ENCODE measurements at regions not wholly inside any gene's neighbourhood (a gene's known extent, or its start where the extent isn't known, plus 50 kb on each side); places are given as distances from the start of the nearest gene placed in this dataset.

GRCh38 chr9:13480693-13481092, 201.2 kb upstream of the MPDZ start:
- Histone ChIP-seq H3K36me3 (ENCODE audit: control insufficient read depth in 1 of 2, insufficient read depth in 2 of 2, low read length in 2 of 2) (no peaks in the 10 kb centered on the region), H3K27ac (ENCODE audit: low read length) (no peak overlapping the region), H3K4me1 (ENCODE audit: control insufficient read depth in 1 of 2, insufficient read depth in 2 of 2, low read length in 2 of 2) (peaks cover 0 to 4% of the 10 kb centered on the region in 2 donors), H3K9me3 (ENCODE audit: control insufficient read depth in 1 of 2, low read length in 2 of 2) (peaks cover 0 to under 1% of the 10 kb centered on the region in 2 donors), H3K4me3 (ENCODE audit: low read depth in 1 of 2, low read length in 2 of 2) (no peak overlapping the region), H3K27me3 (ENCODE audit: low read depth, low read length) (no peaks in the 10 kb centered on the region)

GRCh38 chr9:13479096-13479495, 199.6 kb upstream of the MPDZ start:
- Histone ChIP-seq H3K27me3 (ENCODE audit: low read depth, low read length) (no peaks in the 10 kb centered on the region), H3K9me3 (ENCODE audit: control insufficient read depth in 1 of 2, low read length in 2 of 2) (peaks cover 0 to 9% of the 10 kb centered on the region in 2 donors), H3K4me1 (ENCODE audit: control insufficient read depth in 1 of 2, insufficient read depth in 2 of 2, low read length in 2 of 2) (peaks cover 0 to 4% of the 10 kb centered on the region in 2 donors), H3K27ac (ENCODE audit: low read length) (no peak overlapping the region), H3K4me3 (ENCODE audit: low read depth in 1 of 2, low read length in 2 of 2) (no peak overlapping the region), H3K36me3 (ENCODE audit: control insufficient read depth in 1 of 2, insufficient read depth in 2 of 2, low read length in 2 of 2) (no peaks in the 10 kb centered on the region)

GRCh38 chr9:13478639-13479038, 199.1 kb upstream of the MPDZ start:
- Histone ChIP-seq H3K27ac (ENCODE audit: low read length) (no peak overlapping the region), H3K9me3 (ENCODE audit: control insufficient read depth in 1 of 2, low read length in 2 of 2) (peaks cover 0 to 9% of the 10 kb centered on the region in 2 donors), H3K4me3 (ENCODE audit: low read depth in 1 of 2, low read length in 2 of 2) (no peak overlapping the region), H3K36me3 (ENCODE audit: control insufficient read depth in 1 of 2, insufficient read depth in 2 of 2, low read length in 2 of 2) (no peaks in the 10 kb centered on the region), H3K4me1 (ENCODE audit: control insufficient read depth in 1 of 2, insufficient read depth in 2 of 2, low read length in 2 of 2) (peaks cover 0 to 4% of the 10 kb centered on the region in 2 donors), H3K27me3 (ENCODE audit: low read depth, low read length) (no peaks in the 10 kb centered on the region)

GRCh38 chr9:13478160-13478559, 198.7 kb upstream of the MPDZ start:
- H3K4me3 ChIP-seq (ENCODE audit: low read depth in 1 of 2, low read length in 2 of 2) = no peak overlapping the region
- peaks cover 0 to 4% of the 10 kb centered on the region in 2 donors for H3K4me1 ChIP-seq (ENCODE audit: control insufficient read depth in 1 of 2, insufficient read depth in 2 of 2, low read length in 2 of 2)
- no peak overlapping the region for H3K27ac ChIP-seq (ENCODE audit: low read length)
- no peaks in the 10 kb centered on the region for H3K36me3 ChIP-seq (ENCODE audit: control insufficient read depth in 1 of 2, insufficient read depth in 2 of 2, low read length in 2 of 2)
- no peaks in the 10 kb centered on the region for H3K27me3 ChIP-seq (ENCODE audit: low read depth, low read length)
- peaks cover 0 to 9% of the 10 kb centered on the region in 2 donors for H3K9me3 ChIP-seq (ENCODE audit: control insufficient read depth in 1 of 2, low read length in 2 of 2)

GRCh38 chr9:13470836-13471235, 191.3 kb upstream of the MPDZ start:
- no peak overlapping the region for H3K27ac ChIP-seq (ENCODE audit: low read length)
- H3K27me3 ChIP-seq (ENCODE audit: low read depth, low read length) = no peaks in the 10 kb centered on the region
- H3K36me3 ChIP-seq (ENCODE audit: control insufficient read depth in 1 of 2, insufficient read depth in 2 of 2, low read length in 2 of 2) = no peaks in the 10 kb centered on the region
- peaks cover 0 to 7% of the 10 kb centered on the region in 2 donors for H3K4me1 ChIP-seq (ENCODE audit: control insufficient read depth in 1 of 2, insufficient read depth in 2 of 2, low read length in 2 of 2)
- H3K4me3 ChIP-seq (ENCODE audit: low read depth in 1 of 2, low read length in 2 of 2) = no peak overlapping the region
- peaks cover 0 to 9% of the 10 kb centered on the region in 2 donors for H3K9me3 ChIP-seq (ENCODE audit: control insufficient read depth in 1 of 2, low read length in 2 of 2)

- Histone ChIP-seq H3K4me3 (ENCODE audit: low read depth in 1 of 2, low read length in 2 of 2) (no peak overlapping the region), H3K27ac (ENCODE audit: low read length) (no peak overlapping the region), H3K27me3 (ENCODE audit: low read depth, low read length) (no peaks in the 10 kb centered on the region)
Observed at GRCh38 chr9:13467157-13467556, 187.7 kb upstream of the MPDZ start.

GRCh38 chr9:13461414-13461991, 182.0 kb upstream of the MPDZ start:
- H3K27me3 ChIP-seq (ENCODE audit: low read depth, low read length) = no peaks in the 10 kb centered on the region
- no peaks in the 10 kb centered on the region for H3K36me3 ChIP-seq (ENCODE audit: control insufficient read depth in 1 of 2, insufficient read depth in 2 of 2, low read length in 2 of 2)
- no peaks in the 10 kb centered on the region for H3K4me1 ChIP-seq (ENCODE audit: control insufficient read depth in 1 of 2, insufficient read depth in 2 of 2, low read length in 2 of 2)
- no peaks in the 10 kb centered on the region for H3K9me3 ChIP-seq (ENCODE audit: control insufficient read depth in 1 of 2, low read length in 2 of 2)
- no peak overlapping the region for H3K27ac ChIP-seq (ENCODE audit: low read length)
- H3K4me3 ChIP-seq (ENCODE audit: low read depth in 1 of 2, low read length in 2 of 2) = no peak overlapping the region

More at GRCh38 chr9:13467157-13467556, 187.7 kb upstream of the MPDZ start:
- H3K36me3 ChIP-seq (ENCODE audit: control insufficient read depth in 1 of 2, insufficient read depth in 2 of 2, low read length in 2 of 2) = no peaks in the 10 kb centered on the region
- no peaks in the 10 kb centered on the region for H3K9me3 ChIP-seq (ENCODE audit: control insufficient read depth in 1 of 2, low read length in 2 of 2)
- H3K4me1 ChIP-seq (ENCODE audit: control insufficient read depth in 1 of 2, insufficient read depth in 2 of 2, low read length in 2 of 2) = peaks cover 0 to 7% of the 10 kb centered on the region in 2 donors

- no peak overlapping the region for H3K4me3 ChIP-seq (ENCODE audit: low read depth in 1 of 2, low read length in 2 of 2)
- no peaks in the 10 kb centered on the region for H3K4me1 ChIP-seq (ENCODE audit: control insufficient read depth in 1 of 2, insufficient read depth in 2 of 2, low read length in 2 of 2)
- H3K27me3 ChIP-seq (ENCODE audit: low read depth, low read length) = no peaks in the 10 kb centered on the region
- H3K9me3 ChIP-seq (ENCODE audit: control insufficient read depth in 1 of 2, low read length in 2 of 2) = no peaks in the 10 kb centered on the region
- no peaks in the 10 kb centered on the region for H3K36me3 ChIP-seq (ENCODE audit: control insufficient read depth in 1 of 2, insufficient read depth in 2 of 2, low read length in 2 of 2)
- H3K27ac ChIP-seq (ENCODE audit: low read length) = no peak overlapping the region
Observed at GRCh38 chr9:13459071-13459470, 179.6 kb upstream of the MPDZ start.

GRCh38 chr9:13457795-13458194, 178.3 kb upstream of the MPDZ start:
- Histone ChIP-seq H3K27me3 (ENCODE audit: low read depth, low read length) (no peaks in the 10 kb centered on the region), H3K36me3 (ENCODE audit: control insufficient read depth in 1 of 2, insufficient read depth in 2 of 2, low read length in 2 of 2) (no peaks in the 10 kb centered on the region), H3K9me3 (ENCODE audit: control insufficient read depth in 1 of 2, low read length in 2 of 2) (no peaks in the 10 kb centered on the region), H3K4me1 (ENCODE audit: control insufficient read depth in 1 of 2, insufficient read depth in 2 of 2, low read length in 2 of 2) (no peaks in the 10 kb centered on the region), H3K4me3 (ENCODE audit: low read depth in 1 of 2, low read length in 2 of 2) (no peak overlapping the region), H3K27ac (ENCODE audit: low read length) (no peak overlapping the region)

GRCh38 chr9:13450723-13451122, 171.2 kb upstream of the MPDZ start:
- Histone ChIP-seq H3K36me3 (ENCODE audit: control insufficient read depth in 1 of 2, insufficient read depth in 2 of 2, low read length in 2 of 2) (no peaks in the 10 kb centered on the region), H3K4me1 (ENCODE audit: control insufficient read depth in 1 of 2, insufficient read depth in 2 of 2, low read length in 2 of 2) (peaks cover 0 to 6% of the 10 kb centered on the region in 2 donors), H3K27me3 (ENCODE audit: low read depth, low read length) (no peaks in the 10 kb centered on the region), H3K4me3 (ENCODE audit: low read depth in 1 of 2, low read length in 2 of 2) (no peak overlapping the region), H3K9me3 (ENCODE audit: control insufficient read depth in 1 of 2, low read length in 2 of 2) (no peaks in the 10 kb centered on the region), H3K27ac (ENCODE audit: low read length) (no peak overlapping the region)

GRCh38 chr9:13448482-13448881, 169.0 kb upstream of the MPDZ start:
- H3K4me1 ChIP-seq (ENCODE audit: control insufficient read depth in 1 of 2, insufficient read depth in 2 of 2, low read length in 2 of 2) = peaks cover 0 to 6% of the 10 kb centered on the region in 2 donors
- H3K36me3 ChIP-seq (ENCODE audit: control insufficient read depth in 1 of 2, insufficient read depth in 2 of 2, low read length in 2 of 2) = no peaks in the 10 kb centered on the region
- H3K27ac ChIP-seq (ENCODE audit: low read length) = no peak overlapping the region
- H3K4me3 ChIP-seq (ENCODE audit: low read depth in 1 of 2, low read length in 2 of 2) = no peak overlapping the region
- H3K27me3 ChIP-seq (ENCODE audit: low read depth, low read length) = no peaks in the 10 kb centered on the region
- H3K9me3 ChIP-seq (ENCODE audit: control insufficient read depth in 1 of 2, low read length in 2 of 2) = no peaks in the 10 kb centered on the region

- Histone ChIP-seq H3K9me3 (ENCODE audit: control insufficient read depth in 1 of 2, low read length in 2 of 2) (no peaks in the 10 kb centered on the region), H3K4me3 (ENCODE audit: low read depth in 1 of 2, low read length in 2 of 2) (no peak overlapping the region)
Observed at GRCh38 chr9:13447843-13448422, 168.4 kb upstream of the MPDZ start.

More at GRCh38 chr9:13447843-13448422, 168.4 kb upstream of the MPDZ start:
- H3K4me1 ChIP-seq (ENCODE audit: control insufficient read depth in 1 of 2, insufficient read depth in 2 of 2, low read length in 2 of 2) = peaks cover 0 to 6% of the 10 kb centered on the region in 2 donors
- H3K36me3 ChIP-seq (ENCODE audit: control insufficient read depth in 1 of 2, insufficient read depth in 2 of 2, low read length in 2 of 2) = no peaks in the 10 kb centered on the region
- H3K27me3 ChIP-seq (ENCODE audit: low read depth, low read length) = no peaks in the 10 kb centered on the region
- H3K27ac ChIP-seq (ENCODE audit: low read length) = no peak overlapping the region

Data from muscle layer of duodenum (tissue), 2 donors.